ENCODE measurements at regions not wholly inside any gene's neighbourhood (a gene's known extent, or its start where the extent isn't known, plus 50 kb on each side); places are given as distances from the start of the nearest gene placed in this dataset.

GRCh38 chr6:93083337-93084230 is 335.8 kb downstream of the EPHA7 start:
- no peak for TF ChIP-seq EZH2 (IDR thresholded peaks at IDR 0.05; ENCODE audit: borderline replicate concordance, control insufficient read depth, low read depth, low read length)
- TF ChIP-seq CTCF (IDR thresholded peaks at IDR 0.05 in 2 of 3, conservative IDR thresholded peaks at IDR 0.05 in 1 of 3; ENCODE audit: control insufficient read depth in 2 of 3, extremely low read depth in 1 of 3, insufficient read depth in 1 of 3, low read depth in 3 of 3, low read length in 3 of 3): no peak
- TF ChIP-seq MYC (IDR thresholded peaks at IDR 0.05; ENCODE audit: insufficient read depth, insufficient read length, insufficient replicate concordance, low read length, severe bottlenecking): no peak
- no peak for TF ChIP-seq IRF4 (IDR thresholded peaks at IDR 0.05; ENCODE audit: low read depth, low read length)
- TF ChIP-seq CREM (IDR thresholded peaks at IDR 0.05; ENCODE audit: low read depth): no peak
- no peak for TF ChIP-seq YY1 (IDR thresholded peaks at IDR 0.05; ENCODE audit: low read depth, low read length)
- no peak for TF ChIP-seq POLR2AphosphoS5 (IDR thresholded peaks at IDR 0.05; ENCODE audit: low read length)
- no peak for TF ChIP-seq BCLAF1 (IDR thresholded peaks at IDR 0.05)
- no peak for TF ChIP-seq ATF7 (IDR thresholded peaks at IDR 0.05; ENCODE audit: low read depth)
- no peak for TF ChIP-seq RAD51 (IDR thresholded peaks at IDR 0.05)

All from GM12878 (cell line).